ENCODE measurements at regions not wholly inside any gene's neighbourhood (a gene's known extent, or its start where the extent isn't known, plus 50 kb on each side); places are given as distances from the start of the nearest gene placed in this dataset.
"Not testable (repeated sequence)": the region's sequence is repeated elsewhere in the genome, so short reads cannot be mapped to it uniquely, and the experiment has no call there.

- DNase-seq (no peak), ATAC-seq (no peak)
- intact Hi-C loops (cut with DNase I) = no loop called here
- no peaks in the 10 kb centered on the region for H3K27me3 ChIP-seq (ENCODE audit: control insufficient read depth, insufficient read depth)
- no peaks in the 10 kb centered on the region for H3K9me3 ChIP-seq (ENCODE audit: control insufficient read depth, low read length)
- H3K4me1 ChIP-seq (ENCODE audit: control insufficient read depth, insufficient read depth, low read length) = no peaks in the 10 kb centered on the region
- no peak overlapping the region for H3K27ac ChIP-seq (ENCODE audit: low read length)
- no peak overlapping the region for H3K4me3 ChIP-seq (ENCODE audit: low read length)
These were observed 830.8 kb upstream of the SLC39A10 start for GRCh38 chr2:194826241-194826640.

- H3K27ac ChIP-seq (ENCODE audit: low read length) = no peak overlapping the region
- intact Hi-C loops (cut with DNase I) = no loop called here
- no peaks in the 10 kb centered on the region for H3K27me3 ChIP-seq (ENCODE audit: control insufficient read depth, insufficient read depth)
- ATAC-seq = no peak
- H3K9me3 ChIP-seq (ENCODE audit: control insufficient read depth, low read length) = no peaks in the 10 kb centered on the region
- no peak for DNase-seq
- H3K4me3 ChIP-seq (ENCODE audit: low read length) = no peak overlapping the region
- WGBS = 56% methylated on average over 2 of the region's 2 CpGs
- H3K4me1 ChIP-seq (ENCODE audit: control insufficient read depth, insufficient read depth, low read length) = no peaks in the 10 kb centered on the region
These were observed 832.6 kb upstream of the SLC39A10 start for GRCh38 chr2:194824450-194824849.

- ATAC-seq (no peak), DNase-seq (no peak)
- WGBS = 78% methylated on average over 5 of the region's 5 CpGs
- Histone ChIP-seq H3K27me3 (ENCODE audit: control insufficient read depth, insufficient read depth) (no peaks in the 10 kb centered on the region), H3K27ac (ENCODE audit: low read length) (no peak overlapping the region), H3K4me3 (ENCODE audit: low read length) (no peak overlapping the region), H3K4me1 (ENCODE audit: control insufficient read depth, insufficient read depth, low read length) (no peaks in the 10 kb centered on the region), H3K9me3 (ENCODE audit: control insufficient read depth, low read length) (no peaks in the 10 kb centered on the region)
- intact Hi-C loops (cut with DNase I) = no loop called here
These were observed 834.4 kb upstream of the SLC39A10 start for GRCh38 chr2:194822657-194823056.

- DNase-seq (no peak), ATAC-seq (no peak)
- Histone ChIP-seq H3K4me3 (ENCODE audit: low read length) (no peak overlapping the region), H3K27ac (ENCODE audit: low read length) (no peak overlapping the region), H3K9me3 (ENCODE audit: control insufficient read depth, low read length) (no peaks in the 10 kb centered on the region), H3K27me3 (ENCODE audit: control insufficient read depth, insufficient read depth) (no peaks in the 10 kb centered on the region), H3K4me1 (ENCODE audit: control insufficient read depth, insufficient read depth, low read length) (no peaks in the 10 kb centered on the region)
- 0% methylated on average over 1 of the region's 1 CpG for WGBS
- intact Hi-C loops (cut with DNase I) = no loop called here
These were observed 834.9 kb upstream of the SLC39A10 start for GRCh38 chr2:194822097-194822496.

- Histone ChIP-seq H3K27ac (ENCODE audit: low read length) (no peak overlapping the region), H3K9me3 (ENCODE audit: control insufficient read depth, low read length) (no peaks in the 10 kb centered on the region), H3K27me3 (ENCODE audit: control insufficient read depth, insufficient read depth) (no peaks in the 10 kb centered on the region), H3K4me3 (ENCODE audit: low read length) (no peak overlapping the region), H3K4me1 (ENCODE audit: control insufficient read depth, insufficient read depth, low read length) (no peaks in the 10 kb centered on the region)
- intact Hi-C loops (cut with DNase I) = no loop called here
- ATAC-seq (no peak), DNase-seq (no peak)
These were observed 837.7 kb upstream of the SLC39A10 start for GRCh38 chr2:194819367-194819766.

GRCh38 chr2:194815475-194815874 lies 841.6 kb upstream of the SLC39A10 start:
- ATAC-seq (no peak), DNase-seq (no peak)
- Histone ChIP-seq H3K27me3 (ENCODE audit: control insufficient read depth, insufficient read depth) (no peaks in the 10 kb centered on the region), H3K4me1 (ENCODE audit: control insufficient read depth, insufficient read depth, low read length) (no peaks in the 10 kb centered on the region), H3K27ac (ENCODE audit: low read length) (no peak overlapping the region), H3K4me3 (ENCODE audit: low read length) (no peak overlapping the region), H3K9me3 (ENCODE audit: control insufficient read depth, low read length) (no peaks in the 10 kb centered on the region)
- intact Hi-C loops (cut with DNase I) = no loop called here

- Histone ChIP-seq H3K4me1 (ENCODE audit: control insufficient read depth, insufficient read depth, low read length) (no peaks in the 10 kb centered on the region), H3K4me3 (ENCODE audit: low read length) (no peak overlapping the region), H3K9me3 (ENCODE audit: control insufficient read depth, low read length) (no peaks in the 10 kb centered on the region), H3K27me3 (ENCODE audit: control insufficient read depth, insufficient read depth) (no peaks in the 10 kb centered on the region), H3K27ac (ENCODE audit: low read length) (no peak overlapping the region)
- no peak for DNase-seq
- intact Hi-C loops (cut with DNase I) = no loop called here
- ATAC-seq = no peak
- 45% methylated on average over 1 of the region's 1 CpG for WGBS
These were observed 854.4 kb upstream of the SLC39A10 start for GRCh38 chr2:194802589-194802988.

GRCh38 chr2:194787071-194787470 lies 870.0 kb upstream of the SLC39A10 start:
- DNase-seq; ATAC-seq; H3K27me3 ChIP-seq (ENCODE audit: control insufficient read depth, insufficient read depth); intact Hi-C loops (cut with DNase I); H3K4me1 ChIP-seq (ENCODE audit: control insufficient read depth, insufficient read depth, low read length); H3K4me3 ChIP-seq (ENCODE audit: low read length); H3K27ac ChIP-seq (ENCODE audit: low read length); H3K9me3 ChIP-seq (ENCODE audit: control insufficient read depth, low read length): not testable (repeated sequence)
- 79% methylated on average over 2 of the region's 2 CpGs for WGBS

GRCh38 chr2:194771394-194771793 lies 885.6 kb upstream of the SLC39A10 start:
- H3K27me3 ChIP-seq (ENCODE audit: control insufficient read depth, insufficient read depth); DNase-seq; ATAC-seq; H3K9me3 ChIP-seq (ENCODE audit: control insufficient read depth, low read length); H3K4me3 ChIP-seq (ENCODE audit: low read length); H3K27ac ChIP-seq (ENCODE audit: low read length); intact Hi-C loops (cut with DNase I); H3K4me1 ChIP-seq (ENCODE audit: control insufficient read depth, insufficient read depth, low read length): not testable (repeated sequence)
- WGBS = 77% methylated on average over 2 of the region's 2 CpGs

GRCh38 chr2:194769030-194769429 lies 888.0 kb upstream of the SLC39A10 start:
- Histone ChIP-seq H3K27ac (ENCODE audit: low read length) (no peak overlapping the region), H3K4me3 (ENCODE audit: low read length) (no peak overlapping the region), H3K27me3 (ENCODE audit: control insufficient read depth, insufficient read depth) (no peaks in the 10 kb centered on the region), H3K4me1 (ENCODE audit: control insufficient read depth, insufficient read depth, low read length) (no peaks in the 10 kb centered on the region), H3K9me3 (ENCODE audit: control insufficient read depth, low read length) (no peaks in the 10 kb centered on the region)
- DNase-seq = no peak
- no peak for ATAC-seq
- intact Hi-C loops (cut with DNase I) = no loop called here

GRCh38 chr2:194765723-194766122 lies 891.3 kb upstream of the SLC39A10 start:
- Histone ChIP-seq H3K27me3 (ENCODE audit: control insufficient read depth, insufficient read depth) (no peaks in the 10 kb centered on the region), H3K4me3 (ENCODE audit: low read length) (no peak overlapping the region), H3K4me1 (ENCODE audit: control insufficient read depth, insufficient read depth, low read length) (no peaks in the 10 kb centered on the region), H3K27ac (ENCODE audit: low read length) (no peak overlapping the region), H3K9me3 (ENCODE audit: control insufficient read depth, low read length) (no peaks in the 10 kb centered on the region)
- ATAC-seq (no peak), DNase-seq (peak in 1 of 3 donors; percentile 5)
- intact Hi-C loops (cut with DNase I) = no loop called here
- 54% methylated on average over 3 of the region's 3 CpGs for whole genome bisulfite sequencing

GRCh38 chr2:194750926-194751325 lies 906.1 kb upstream of the SLC39A10 start:
- no peaks in the 10 kb centered on the region for H3K27me3 ChIP-seq (ENCODE audit: control insufficient read depth, insufficient read depth)
- WGBS = 71% methylated on average over 2 of the region's 4 CpGs
- DNase-seq (no peak), ATAC-seq (no peak)
- H3K4me3 ChIP-seq (ENCODE audit: low read length) = no peak overlapping the region
- no peaks in the 10 kb centered on the region for H3K4me1 ChIP-seq (ENCODE audit: control insufficient read depth, insufficient read depth, low read length)
- H3K9me3 ChIP-seq (ENCODE audit: control insufficient read depth, low read length) = no peaks in the 10 kb centered on the region
- H3K27ac ChIP-seq (ENCODE audit: low read length) = no peak overlapping the region
- intact Hi-C loops (cut with DNase I) = no loop called here
